A673 (cell line): ENCODE measurements at regions not wholly inside any gene's neighbourhood (a gene's known extent, or its start where the extent isn't known, plus 50 kb on each side); places are given as distances from the start of the nearest gene placed in this dataset.

Source experiments
- CTCF ChIP-seq: fragments of 300-800, 200-600 bp; sonication (generic); conservative IDR thresholded peaks from 2 replicates; pipeline ENCODE4 v1.5.1; 2017; ENCODE audit warnings: low read depth, mild to moderate bottlenecking, antibody characterized with exemption, low read length, moderate library complexity, mixed read lengths
- EZH2 ChIP-seq: fragments of 200-600 bp; sonication (generic); IDR thresholded peaks from 2 replicates; pipeline ENCODE4 v1.6.1; 2017; ENCODE audit warnings: borderline replicate concordance, low read depth, mild to moderate bottlenecking, mixed read lengths, antibody characterized with exemption, low read length; ENCODE audit not compliant: poor library complexity, severe bottlenecking

GRCh38 chr3:83235180-83235814 is 1473.9 kb upstream of the GBE1 start:
- TF ChIP-seq CTCF (no peak), EZH2 (no peak)
